SH-SY5Y (cell line): ENCODE measurements at regions not wholly inside any gene's neighbourhood (a gene's known extent, or its start where the extent isn't known, plus 50 kb on each side); places are given as distances from the start of the nearest gene placed in this dataset.

Experiments used
- GATA2 ChIP-seq: IDR thresholded peaks from 2 replicates; pipeline ENCODE4 v1.6.1; 2011; ENCODE audit warnings: mild to moderate bottlenecking, low read depth, low read length
- GATA3 ChIP-seq: IDR thresholded peaks from 2 replicates; pipeline ENCODE4 v1.6.1; 2011; ENCODE audit warnings: low read depth, mild to moderate bottlenecking, low read length, moderate library complexity

- no peak for TF ChIP-seq GATA2
- TF ChIP-seq GATA3, result no peak
Observed at GRCh38 chr4:151860561-151861093, 99.8 kb upstream of the GATB start.
